Lower lobe of right lung (tissue), 2 donors: ENCODE measurements at regions not wholly inside any gene's neighbourhood (a gene's known extent, or its start where the extent isn't known, plus 50 kb on each side); places are given as distances from the start of the nearest gene placed in this dataset.

Source experiments
- ATAC-seq, 2 donors: fragments of 200-7000 bp; cut with Tn5 transposase; one replicate each; pipeline ENCODE4 v1.9.1; 2020 to 2022; ENCODE audit warnings: mild to moderate bottlenecking in 2 of 2, moderate library complexity in 2 of 2
- DNase-seq: peaks from one replicate; pipeline ENCODE4 v3.0.0-alpha.2; 2020
- H3K27ac ChIP-seq: fragments of 200-600 bp; one replicate; pipeline ENCODE4 v1.8.0; 2022
- H3K27me3 ChIP-seq: fragments of 200-600 bp; one replicate; pipeline ENCODE4 v1.8.0; 2022; ENCODE audit warnings: low read depth
- H3K36me3 ChIP-seq: fragments of 200-600 bp; one replicate; pipeline ENCODE4 v1.8.0; 2022; ENCODE audit warnings: mild to moderate bottlenecking
- H3K4me1 ChIP-seq: fragments of 200-600 bp; one replicate; pipeline ENCODE4 v1.8.0; 2022
- H3K4me3 ChIP-seq: fragments of 200-600 bp; one replicate; pipeline ENCODE4 v1.8.0; 2022; ENCODE audit warnings: mild to moderate bottlenecking
- H3K9me3 ChIP-seq: fragments of 200-600 bp; one replicate; pipeline ENCODE4 v1.8.0; 2022
- intact Hi-C: fragments of 100-400 bp; cut with DNase I; formaldehyde crosslinking; loops from one replicate; pipeline ENCODE4 v1.11.0; 2022
- TF ChIP-seq, protein P1 (sequence below): fragments of 200-600 bp; IDR thresholded peaks from one replicate; pipeline ENCODE4 v1.8.0; 2022; ENCODE audit warnings: antibody characterized with exemption, mild to moderate bottlenecking
- donor health status: DM: no; HTN: yes; CAD: no; lungs with severe emphysema.

DNA sequence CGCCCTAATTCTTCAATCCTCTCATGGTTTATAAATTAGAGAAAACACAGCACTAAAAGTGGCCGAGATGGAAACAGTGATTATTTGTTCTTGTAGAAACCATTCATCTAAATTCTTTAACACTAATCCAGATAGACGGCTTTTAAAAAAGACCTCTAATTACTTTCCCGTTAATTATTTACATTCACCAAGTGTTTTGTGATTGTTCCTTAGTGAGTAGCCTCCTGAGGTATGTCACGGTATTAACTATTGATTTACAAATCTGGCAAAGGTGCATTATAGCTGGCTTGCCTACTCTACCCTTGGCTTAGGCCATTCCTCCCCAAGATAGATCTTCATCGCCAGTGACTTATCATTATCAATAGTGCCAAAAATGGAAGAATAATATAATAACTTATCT lies 436.4 kb upstream of the ST6GAL2 start:
- no peaks in the 10 kb centered on the region for H3K36me3 ChIP-seq
- no peak for DNase-seq
- intact Hi-C loops, result no loop called here
- TF ChIP-seq, protein P1, sequence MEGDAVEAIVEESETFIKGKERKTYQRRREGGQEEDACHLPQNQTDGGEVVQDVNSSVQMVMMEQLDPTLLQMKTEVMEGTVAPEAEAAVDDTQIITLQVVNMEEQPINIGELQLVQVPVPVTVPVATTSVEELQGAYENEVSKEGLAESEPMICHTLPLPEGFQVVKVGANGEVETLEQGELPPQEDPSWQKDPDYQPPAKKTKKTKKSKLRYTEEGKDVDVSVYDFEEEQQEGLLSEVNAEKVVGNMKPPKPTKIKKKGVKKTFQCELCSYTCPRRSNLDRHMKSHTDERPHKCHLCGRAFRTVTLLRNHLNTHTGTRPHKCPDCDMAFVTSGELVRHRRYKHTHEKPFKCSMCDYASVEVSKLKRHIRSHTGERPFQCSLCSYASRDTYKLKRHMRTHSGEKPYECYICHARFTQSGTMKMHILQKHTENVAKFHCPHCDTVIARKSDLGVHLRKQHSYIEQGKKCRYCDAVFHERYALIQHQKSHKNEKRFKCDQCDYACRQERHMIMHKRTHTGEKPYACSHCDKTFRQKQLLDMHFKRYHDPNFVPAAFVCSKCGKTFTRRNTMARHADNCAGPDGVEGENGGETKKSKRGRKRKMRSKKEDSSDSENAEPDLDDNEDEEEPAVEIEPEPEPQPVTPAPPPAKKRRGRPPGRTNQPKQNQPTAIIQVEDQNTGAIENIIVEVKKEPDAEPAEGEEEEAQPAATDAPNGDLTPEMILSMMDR, result no peak
- H3K9me3 ChIP-seq, result no peaks in the 10 kb centered on the region
- ATAC-seq, result no peak
- H3K27me3 ChIP-seq, result no peaks in the 10 kb centered on the region
- no peaks in the 10 kb centered on the region for H3K4me1 ChIP-seq
- no peak overlapping the region for H3K27ac ChIP-seq
- no peak overlapping the region for H3K4me3 ChIP-seq

DNA sequence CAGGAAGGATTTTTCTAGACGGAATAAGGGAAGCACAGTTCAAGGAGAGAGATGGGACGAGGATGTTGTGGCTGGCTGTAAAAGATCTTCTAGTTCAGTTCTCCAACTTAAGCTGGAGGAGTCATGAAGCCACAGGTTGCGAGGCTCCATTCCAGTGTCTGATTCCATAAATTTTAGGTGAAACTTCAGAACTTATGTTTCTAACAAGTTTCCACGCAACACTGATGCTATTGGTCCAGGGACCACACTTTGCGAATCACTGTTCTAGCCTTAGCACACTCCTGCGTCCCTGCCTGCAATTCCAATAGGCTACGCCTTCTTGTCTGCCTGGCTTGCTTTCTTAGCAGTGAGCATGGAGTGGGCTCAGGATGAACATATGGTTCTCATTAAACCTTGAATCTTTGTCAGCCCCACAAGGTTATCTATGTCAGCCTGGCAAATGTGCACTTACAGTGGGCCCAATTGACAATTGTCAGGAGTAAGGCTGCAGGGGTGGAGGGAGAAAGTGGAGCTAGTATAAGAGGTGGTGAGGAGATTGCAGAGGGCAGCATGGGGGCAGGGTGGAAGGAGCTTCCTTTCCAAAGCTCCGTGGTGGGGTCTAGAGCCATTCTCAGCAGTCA lies 438.1 kb upstream of the ST6GAL2 start:
- intact Hi-C loops, result no loop called here
- DNase-seq, result no peak
- no peaks in the 10 kb centered on the region for H3K27me3 ChIP-seq
- no peak overlapping the region for H3K4me3 ChIP-seq
- TF ChIP-seq, protein P1, result no peak
- H3K36me3 ChIP-seq, result no peaks in the 10 kb centered on the region
- no peaks in the 10 kb centered on the region for H3K4me1 ChIP-seq
- no peak overlapping the region for H3K27ac ChIP-seq
- no peaks in the 10 kb centered on the region for H3K9me3 ChIP-seq
- no peak for ATAC-seq

DNA sequence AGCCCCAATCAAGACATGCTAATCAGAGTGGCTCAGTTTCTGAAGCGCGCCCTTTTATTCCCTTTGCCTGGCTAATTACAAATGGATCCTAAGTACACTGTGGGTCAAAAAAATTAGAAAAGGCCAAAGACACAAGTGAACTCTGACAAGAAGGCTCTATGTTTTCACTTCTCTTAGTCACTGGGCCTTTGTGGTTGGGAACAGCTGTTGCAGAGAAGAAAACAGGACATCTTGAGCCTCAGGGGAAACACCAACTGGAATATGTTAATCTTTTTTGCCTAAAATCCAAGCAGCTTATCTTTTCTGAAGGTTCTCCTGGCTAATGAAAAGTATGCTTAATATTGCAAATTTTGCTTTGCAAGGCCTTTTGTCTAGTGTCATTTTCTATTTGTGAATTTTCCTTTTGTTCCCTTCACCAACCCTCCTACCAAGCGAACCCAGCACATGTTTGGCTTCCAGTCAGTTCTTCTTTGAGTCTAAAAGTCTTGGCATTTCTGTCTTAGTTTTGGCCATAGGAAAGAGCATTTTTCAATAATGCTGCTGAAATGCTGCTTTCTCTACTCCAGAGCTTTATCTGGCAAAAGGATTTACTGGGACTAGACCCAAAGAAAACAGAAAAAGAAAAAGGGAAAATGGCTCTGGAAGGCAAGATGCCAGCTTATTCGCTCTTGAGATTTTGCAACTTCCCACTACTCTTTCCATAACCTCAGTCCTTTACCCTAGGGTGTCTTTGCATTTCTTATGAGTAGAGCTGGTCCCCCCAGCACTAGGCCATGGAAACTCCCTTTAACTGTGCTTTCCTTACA lies 440.2 kb upstream of the ST6GAL2 start:
- TF ChIP-seq, protein P1, result no peak
- no peaks in the 10 kb centered on the region for H3K4me1 ChIP-seq
- ATAC-seq, result peak; percentile 15 to 16
- intact Hi-C loops, result no loop called here
- no peaks in the 10 kb centered on the region for H3K9me3 ChIP-seq
- no peaks in the 10 kb centered on the region for H3K27me3 ChIP-seq
- DNase-seq, result no peak
- no peaks in the 10 kb centered on the region for H3K36me3 ChIP-seq
- H3K27ac ChIP-seq, result no peak overlapping the region
- H3K4me3 ChIP-seq, result no peak overlapping the region

DNA sequence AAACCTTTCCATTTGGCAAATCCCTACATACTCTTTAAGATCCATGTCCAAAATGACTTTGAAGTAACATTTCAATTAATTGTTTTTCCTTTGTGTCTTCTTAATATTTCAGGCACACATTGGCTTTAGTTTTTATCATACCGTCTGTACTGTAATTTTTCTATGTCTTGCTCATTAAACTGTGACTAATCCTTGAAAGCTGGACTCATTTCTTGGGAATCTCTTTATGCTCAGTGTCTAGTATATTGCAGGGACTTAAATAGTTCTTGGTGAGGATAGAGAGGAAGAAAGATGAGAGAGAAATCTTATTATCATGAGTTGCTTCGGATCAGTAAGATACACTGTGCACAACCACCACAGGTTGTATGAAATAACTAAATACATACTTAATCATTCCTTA lies 448.3 kb upstream of the ST6GAL2 start:
- no peaks in the 10 kb centered on the region for H3K4me1 ChIP-seq
- H3K36me3 ChIP-seq, result no peaks in the 10 kb centered on the region
- H3K27ac ChIP-seq, result no peak overlapping the region
- ATAC-seq, result no peak
- TF ChIP-seq, protein P1, result no peak
- no peaks in the 10 kb centered on the region for H3K27me3 ChIP-seq
- no peaks in the 10 kb centered on the region for H3K9me3 ChIP-seq
- no peak overlapping the region for H3K4me3 ChIP-seq
- intact Hi-C loops, result no loop called here
- DNase-seq, result no peak

GRCh38 chr2:107336526-107336925 lies 450.6 kb upstream of the ST6GAL2 start:
- ATAC-seq (no peak), DNase-seq (no peak)
- TF ChIP-seq, protein P1, result no peak
- Histone ChIP-seq H3K27ac (no peak overlapping the region), H3K4me1 (no peaks in the 10 kb centered on the region), H3K4me3 (no peak overlapping the region), H3K27me3 (no peaks in the 10 kb centered on the region), H3K9me3 (peaks cover 4% of the 10 kb centered on the region), H3K36me3 (no peaks in the 10 kb centered on the region)
- intact Hi-C loops, result no loop called here
